ENCODE measurements at regions not wholly inside any gene's neighbourhood (a gene's known extent, or its start where the extent isn't known, plus 50 kb on each side); places are given as distances from the start of the nearest gene placed in this dataset.

- TF ChIP-seq CTCF (conservative IDR thresholded peaks at IDR 0.05; ENCODE audit: low read depth, low read length), result no peak
- no peak for TF ChIP-seq EZH2 (IDR thresholded peaks at IDR 0.05; ENCODE audit: borderline replicate concordance, low read depth, low read length, poor library complexity, severe bottlenecking)
Measured at GRCh38 chr2:66069937-66070720, 364.8 kb upstream of the MEIS1 start.
